ENCODE measurements at regions not wholly inside any gene's neighbourhood (a gene's known extent, or its start where the extent isn't known, plus 50 kb on each side); places are given as distances from the start of the nearest gene placed in this dataset.
"Not testable (repeated sequence)": the region's sequence is repeated elsewhere in the genome, so short reads cannot be mapped to it uniquely, and the experiment has no call there.

DNA sequence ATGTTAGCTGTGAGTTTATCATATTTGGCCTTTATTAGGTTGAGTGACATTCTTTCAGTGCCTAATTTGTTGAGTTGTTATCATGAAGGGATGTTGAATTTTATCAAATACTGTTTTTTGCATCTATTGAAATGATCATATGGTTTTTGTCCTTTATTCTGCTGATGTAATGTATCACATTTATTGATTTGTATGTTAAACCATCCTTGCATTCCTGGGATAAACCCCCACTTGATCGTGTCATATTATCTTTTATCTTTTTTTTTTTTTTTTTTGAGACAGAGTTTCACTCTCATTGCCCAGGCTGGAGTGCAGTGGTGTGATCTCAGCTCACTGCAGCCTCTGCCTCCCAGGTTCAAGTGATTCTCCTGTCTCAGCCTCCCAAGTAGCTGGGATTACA, 51.9 kb upstream of the MFGE8 start:
- POLR2A ChIA-PET; H3K4me3 Mint-ChIP-seq; H3K4me1 Mint-ChIP-seq; DNase-seq; H3K27ac Mint-ChIP-seq; CTCF ChIA-PET; H3K36me3 Mint-ChIP-seq (ENCODE audit: low read depth); H3K27me3 Mint-ChIP-seq: not testable (repeated sequence)
- H3K9me3 Mint-ChIP-seq: peaks cover 28% of the 10 kb centered on the region

- Mint-ChIP-seq H3K4me1 (no peaks in the 10 kb centered on the region), H3K4me3 (no peak overlapping the region), H3K36me3 (ENCODE audit: low read depth) (peaks cover 2% of the 10 kb centered on the region), H3K27me3 (peaks cover 4% of the 10 kb centered on the region), H3K9me3 (peaks cover 24% of the 10 kb centered on the region), H3K27ac (no peak overlapping the region)
- POLR2A ChIA-PET: no interaction called here
- no peak for DNase-seq
- CTCF ChIA-PET: interaction anchor here (1.3 kb wide), 1 partner anchor 10 kb away, joined by 4 read pairs; no protein-coding TSS in a partner anchor
Observed at GRCh38 chr15:88970232-88970631, 57.1 kb upstream of the MFGE8 start.

- no peaks in the 10 kb centered on the region for H3K4me1 Mint-ChIP-seq
- H3K36me3 Mint-ChIP-seq (ENCODE audit: low read depth): no peaks in the 10 kb centered on the region
- H3K27ac Mint-ChIP-seq: no peak overlapping the region
- DNase-seq: no peak
- CTCF ChIA-PET: interaction anchor here (0.5 kb wide), 1 partner anchor 510 kb away, joined by 3 read pairs; no protein-coding TSS in a partner anchor
- peaks cover 15% of the 10 kb centered on the region for H3K27me3 Mint-ChIP-seq
- no peak overlapping the region for H3K4me3 Mint-ChIP-seq
- peaks cover 11% of the 10 kb centered on the region for H3K9me3 Mint-ChIP-seq
- POLR2A ChIA-PET: no interaction called here
Observed at GRCh38 chr15:88974392-88974791, 61.2 kb upstream of the MFGE8 start.

DNA sequence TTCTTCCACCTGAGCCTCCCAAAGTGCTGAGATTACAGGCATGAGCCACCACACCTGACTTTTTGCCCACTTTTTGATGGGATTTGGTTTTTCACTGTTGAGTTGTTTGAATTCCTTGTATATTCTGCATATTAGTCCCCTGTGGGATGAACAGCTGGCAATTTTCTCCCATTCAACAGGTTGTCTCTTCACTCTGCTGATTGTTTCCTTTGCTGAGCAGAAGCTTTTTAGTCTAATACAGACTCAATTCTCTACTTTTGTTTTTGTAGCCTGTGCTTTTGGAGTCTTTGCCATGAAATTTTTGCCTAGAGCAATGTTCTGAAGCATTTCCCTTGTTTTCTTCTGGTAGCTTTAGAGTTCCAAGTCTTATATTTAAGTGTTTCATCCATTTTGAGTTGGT, 62.7 kb upstream of the MFGE8 start:
- no peak overlapping the region for H3K27ac Mint-ChIP-seq
- no peak overlapping the region for H3K4me3 Mint-ChIP-seq
- peaks cover 5% of the 10 kb centered on the region for H3K9me3 Mint-ChIP-seq
- ChIA-PET POLR2A (no interaction called here), CTCF (no interaction called here)
- no peaks in the 10 kb centered on the region for H3K36me3 Mint-ChIP-seq (ENCODE audit: low read depth)
- H3K4me1 Mint-ChIP-seq: no peaks in the 10 kb centered on the region
- no peak for DNase-seq
- peaks cover 15% of the 10 kb centered on the region for H3K27me3 Mint-ChIP-seq

DNA sequence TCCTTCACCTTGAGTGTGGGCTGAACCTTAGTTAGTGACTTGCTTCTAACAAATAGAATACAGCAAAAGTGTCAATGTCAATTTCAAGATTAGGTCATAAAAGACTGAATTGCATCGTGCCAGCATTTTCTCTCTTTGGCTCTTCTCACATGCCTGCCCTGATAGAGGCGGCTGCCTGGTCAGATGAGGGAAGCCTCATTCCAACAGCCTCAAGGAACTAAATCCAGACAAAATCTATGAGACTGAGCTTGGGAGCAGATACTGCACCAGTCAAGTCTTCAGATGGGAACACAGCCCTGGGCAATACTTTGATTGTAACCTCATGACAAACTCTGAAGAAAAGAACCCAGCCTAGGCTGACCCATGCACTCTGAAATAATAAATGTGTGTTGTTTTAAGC, 63.5 kb upstream of the MFGE8 start:
- no peak overlapping the region for H3K27ac Mint-ChIP-seq
- peaks cover 3% of the 10 kb centered on the region for H3K9me3 Mint-ChIP-seq
- H3K36me3 Mint-ChIP-seq (ENCODE audit: low read depth): no peaks in the 10 kb centered on the region
- H3K4me1 Mint-ChIP-seq: no peaks in the 10 kb centered on the region
- no peak overlapping the region for H3K4me3 Mint-ChIP-seq
- POLR2A ChIA-PET: no interaction called here
- no peak for DNase-seq
- H3K27me3 Mint-ChIP-seq: peaks cover 15% of the 10 kb centered on the region
- CTCF ChIA-PET: no interaction called here

DNA sequence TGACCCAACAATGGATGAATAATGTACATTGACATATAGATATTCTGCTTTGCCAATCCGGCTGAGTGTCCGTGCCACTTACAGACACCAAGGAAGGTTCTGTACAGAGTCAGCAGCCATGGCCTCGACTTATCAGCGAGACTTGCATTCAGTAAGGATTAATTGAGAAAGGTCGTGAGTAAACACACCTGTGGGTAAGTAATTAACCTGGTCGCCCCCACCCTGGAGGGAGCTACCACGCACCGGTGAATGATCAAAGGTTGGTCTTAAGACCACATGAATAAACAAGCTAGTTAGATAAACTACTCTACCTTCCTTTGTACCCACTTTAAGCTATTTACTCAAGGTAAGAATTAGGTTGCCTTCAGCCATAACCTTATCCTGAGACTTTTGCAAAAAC, 66.5 kb upstream of the MFGE8 start:
- Mint-ChIP-seq H3K4me1 (peaks cover 2% of the 10 kb centered on the region), H3K27me3 (peaks cover 15% of the 10 kb centered on the region), H3K27ac (no peak overlapping the region), H3K9me3 (no peaks in the 10 kb centered on the region), H3K36me3 (ENCODE audit: low read depth) (no peaks in the 10 kb centered on the region), H3K4me3 (no peak overlapping the region)
- CTCF ChIA-PET: interaction anchor here (1.3 kb wide), 1 partner anchor 9 kb away, joined by 4 read pairs; no protein-coding TSS in a partner anchor
- no peak for DNase-seq
- POLR2A ChIA-PET: no interaction called here

DNA sequence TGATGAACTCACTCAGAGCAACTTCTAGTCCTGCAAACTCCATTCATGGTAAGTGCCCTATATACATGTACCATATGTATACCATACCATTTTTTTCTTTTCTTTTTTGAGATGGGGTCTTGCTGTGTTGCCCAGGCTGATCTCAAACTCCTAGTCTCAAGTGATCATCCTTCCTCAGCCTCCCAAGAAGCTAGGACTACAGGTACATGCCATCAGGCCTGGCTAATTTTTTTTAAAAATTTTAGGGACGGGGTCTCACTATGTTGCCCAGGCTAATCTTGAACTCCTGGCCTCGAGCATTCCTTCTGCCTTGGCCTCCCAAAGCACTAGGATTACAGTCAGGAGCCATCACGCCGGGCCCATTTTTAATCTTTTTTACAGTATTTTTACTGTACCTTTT, 67.3 kb upstream of the MFGE8 start:
- Mint-ChIP-seq H3K27me3 (peaks cover 11% of the 10 kb centered on the region), H3K4me1 (peaks cover 2% of the 10 kb centered on the region), H3K4me3 (no peak overlapping the region), H3K36me3 (ENCODE audit: low read depth) (no peaks in the 10 kb centered on the region), H3K27ac (no peak overlapping the region), H3K9me3 (no peaks in the 10 kb centered on the region)
- no peak for DNase-seq
- ChIA-PET POLR2A (no interaction called here), CTCF (interaction anchor here (0.6 to 1.3 kb wide), 2 partner anchors 10 to 543 kb away, joined by 3 to 4 read pairs; no protein-coding TSS in a partner anchor)

DNA sequence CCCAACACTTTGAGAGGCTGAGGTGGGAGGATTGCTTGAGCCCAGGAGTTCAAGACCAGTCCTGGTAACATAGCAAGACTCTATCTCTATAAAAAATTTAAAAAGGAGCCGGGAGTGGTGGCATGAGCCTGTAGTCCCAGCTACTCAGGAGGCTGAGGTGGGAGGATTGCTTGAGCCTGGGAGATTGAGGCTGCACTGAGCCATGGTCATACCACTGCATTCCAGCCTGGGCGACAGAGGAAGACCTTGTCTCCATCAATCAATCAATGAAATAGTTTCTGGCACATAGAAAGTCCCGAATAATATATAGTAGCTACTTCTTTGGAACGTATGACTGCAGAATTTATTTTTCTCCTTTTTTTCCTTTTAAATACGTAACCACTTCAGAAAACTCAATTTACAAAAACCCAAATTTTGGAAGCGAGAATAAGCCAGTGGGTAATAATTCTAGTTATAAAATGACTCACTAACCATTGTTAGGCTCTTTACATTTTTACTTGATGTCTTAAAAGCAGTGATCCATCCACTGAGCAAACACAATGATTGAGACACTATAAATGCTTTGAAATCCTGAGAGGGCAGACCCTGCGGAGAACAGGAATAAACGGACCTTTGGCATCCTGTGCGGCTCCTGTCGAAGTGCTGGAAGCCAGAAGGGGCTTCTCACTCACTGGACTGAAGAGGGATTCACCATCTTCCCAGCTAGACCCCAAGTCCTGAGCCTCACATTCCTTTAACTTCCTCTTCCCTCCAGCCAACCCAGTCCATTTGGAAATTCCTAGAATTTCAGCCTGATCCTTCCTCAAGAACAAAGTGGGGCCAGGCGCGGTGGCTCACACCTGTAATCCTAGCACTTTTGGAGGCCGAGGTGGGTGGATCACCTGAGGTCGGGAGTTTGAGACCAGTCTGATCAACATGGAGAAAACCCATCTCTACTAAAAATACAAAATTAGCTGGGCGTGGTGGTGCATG, 68.4 kb upstream of the MFGE8 start:
- DNase-seq: no peak
- Mint-ChIP-seq H3K27ac (no peak overlapping the region), H3K36me3 (ENCODE audit: low read depth) (no peaks in the 10 kb centered on the region), H3K4me3 (no peak overlapping the region), H3K9me3 (no peaks in the 10 kb centered on the region), H3K4me1 (peaks cover 2% of the 10 kb centered on the region), H3K27me3 (peaks cover 3% of the 10 kb centered on the region)
- ChIA-PET POLR2A (no interaction called here), CTCF (interaction anchor here (0.6 to 1.3 kb wide), 2 partner anchors 9 to 21 kb away, joined by 3 to 4 read pairs; no protein-coding TSS in a partner anchor)

DNA sequence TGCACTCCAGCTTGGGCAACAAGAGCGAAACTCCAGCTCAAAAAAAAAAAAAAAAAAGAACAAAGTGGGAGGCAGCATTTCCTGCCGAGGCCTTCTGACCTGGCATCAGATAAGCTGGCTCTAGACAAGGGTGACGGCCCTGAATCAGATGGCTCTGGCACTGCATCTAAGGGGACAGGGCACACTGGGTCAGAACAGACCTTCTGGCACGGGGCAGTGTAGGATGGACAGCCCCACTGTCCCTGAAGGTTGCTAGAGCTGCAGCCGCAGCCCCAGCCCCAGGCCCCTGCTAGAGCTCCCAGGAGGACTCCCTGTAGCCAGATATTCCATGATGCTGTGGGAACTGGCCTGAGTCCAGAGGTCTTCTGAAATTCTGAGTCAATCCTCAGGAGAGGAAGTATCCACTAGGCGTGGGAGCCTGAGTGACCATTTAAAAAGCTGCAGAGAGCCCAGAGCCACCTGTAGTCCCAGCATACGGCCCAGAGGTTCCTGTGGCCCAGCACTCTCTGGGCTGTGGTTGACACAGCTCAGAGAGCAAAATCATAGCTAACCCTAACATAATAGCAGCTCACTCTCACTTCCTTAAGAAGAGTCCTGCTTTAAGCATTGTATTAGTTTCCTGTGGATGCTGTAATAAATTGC, 69.2 kb upstream of the MFGE8 start:
- H3K9me3 Mint-ChIP-seq: no peaks in the 10 kb centered on the region
- H3K27me3 Mint-ChIP-seq: no peaks in the 10 kb centered on the region
- ChIA-PET CTCF (interaction anchor here (1.0 to 1.3 kb wide), 2 partner anchors 12 to 22 kb away, joined by 4 to 5 read pairs; no protein-coding TSS in a partner anchor), POLR2A (no interaction called here)
- H3K36me3 Mint-ChIP-seq (ENCODE audit: low read depth): no peaks in the 10 kb centered on the region
- DNase-seq: no peak
- no peak overlapping the region for H3K27ac Mint-ChIP-seq
- H3K4me3 Mint-ChIP-seq: no peak overlapping the region
- H3K4me1 Mint-ChIP-seq: peaks cover 2% of the 10 kb centered on the region

DNA sequence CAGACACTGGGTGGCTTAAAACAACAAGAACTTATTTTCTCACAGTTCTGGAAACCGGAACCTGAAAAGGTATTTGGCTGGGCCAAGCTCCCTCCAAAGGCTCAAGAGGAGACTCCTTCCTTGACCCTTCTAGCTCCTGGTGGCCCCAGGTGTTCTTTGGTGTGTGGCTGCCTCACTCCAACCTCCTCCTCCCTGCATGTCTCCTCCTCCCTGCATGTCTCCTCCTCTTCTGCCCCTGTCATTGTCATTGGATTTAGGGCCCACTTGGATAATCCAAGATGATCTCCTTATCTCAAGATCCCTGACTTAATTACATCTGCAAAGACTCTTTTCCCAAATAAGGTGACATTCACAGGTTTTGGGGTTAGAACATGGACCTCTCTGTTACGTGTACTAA, 69.8 kb upstream of the MFGE8 start:
- H3K9me3 Mint-ChIP-seq: no peaks in the 10 kb centered on the region
- H3K27me3 Mint-ChIP-seq: no peaks in the 10 kb centered on the region
- POLR2A ChIA-PET: no interaction called here
- DNase-seq: no peak
- H3K27ac Mint-ChIP-seq: no peak overlapping the region
- no peak overlapping the region for H3K4me3 Mint-ChIP-seq
- H3K36me3 Mint-ChIP-seq (ENCODE audit: low read depth): no peaks in the 10 kb centered on the region
- peaks cover 2% of the 10 kb centered on the region for H3K4me1 Mint-ChIP-seq
- CTCF ChIA-PET: interaction anchor here (1.0 kb wide), 1 partner anchor 11 kb away, joined by 5 read pairs; no protein-coding TSS in a partner anchor

DNA sequence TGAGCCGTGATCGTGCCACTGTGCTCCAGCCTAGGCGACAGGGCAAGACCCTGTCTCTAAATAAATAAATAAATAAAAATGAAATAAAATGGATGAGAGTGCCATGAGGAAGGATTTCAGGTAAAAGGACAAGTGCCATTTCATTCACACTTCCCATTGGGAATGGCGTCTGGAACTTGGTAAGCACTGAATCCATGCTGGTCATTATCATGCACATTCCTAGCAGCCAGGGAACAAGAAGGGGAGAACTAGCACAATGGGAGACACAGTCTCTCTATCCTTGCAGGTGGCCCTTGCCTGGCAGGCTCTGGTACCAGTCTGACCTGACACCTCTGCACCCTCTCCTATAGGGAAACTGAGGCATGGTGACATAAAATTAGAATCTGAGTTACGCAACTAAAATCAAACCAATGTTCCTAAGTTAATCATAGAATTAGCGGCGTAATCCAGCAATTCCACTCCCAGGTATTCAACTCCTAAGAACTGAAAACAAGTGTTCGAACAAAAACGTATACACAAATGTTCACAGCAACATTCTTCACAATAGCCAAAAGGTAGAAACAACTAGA, 70.8 kb upstream of the MFGE8 start:
- ChIA-PET CTCF (no interaction called here), POLR2A (no interaction called here)
- no peak overlapping the region for H3K27ac Mint-ChIP-seq
- no peak for DNase-seq
- H3K4me1 Mint-ChIP-seq: peaks cover 2% of the 10 kb centered on the region
- no peaks in the 10 kb centered on the region for H3K36me3 Mint-ChIP-seq (ENCODE audit: low read depth)
- H3K27me3 Mint-ChIP-seq: no peaks in the 10 kb centered on the region
- no peak overlapping the region for H3K4me3 Mint-ChIP-seq
- H3K9me3 Mint-ChIP-seq: no peaks in the 10 kb centered on the region

DNA sequence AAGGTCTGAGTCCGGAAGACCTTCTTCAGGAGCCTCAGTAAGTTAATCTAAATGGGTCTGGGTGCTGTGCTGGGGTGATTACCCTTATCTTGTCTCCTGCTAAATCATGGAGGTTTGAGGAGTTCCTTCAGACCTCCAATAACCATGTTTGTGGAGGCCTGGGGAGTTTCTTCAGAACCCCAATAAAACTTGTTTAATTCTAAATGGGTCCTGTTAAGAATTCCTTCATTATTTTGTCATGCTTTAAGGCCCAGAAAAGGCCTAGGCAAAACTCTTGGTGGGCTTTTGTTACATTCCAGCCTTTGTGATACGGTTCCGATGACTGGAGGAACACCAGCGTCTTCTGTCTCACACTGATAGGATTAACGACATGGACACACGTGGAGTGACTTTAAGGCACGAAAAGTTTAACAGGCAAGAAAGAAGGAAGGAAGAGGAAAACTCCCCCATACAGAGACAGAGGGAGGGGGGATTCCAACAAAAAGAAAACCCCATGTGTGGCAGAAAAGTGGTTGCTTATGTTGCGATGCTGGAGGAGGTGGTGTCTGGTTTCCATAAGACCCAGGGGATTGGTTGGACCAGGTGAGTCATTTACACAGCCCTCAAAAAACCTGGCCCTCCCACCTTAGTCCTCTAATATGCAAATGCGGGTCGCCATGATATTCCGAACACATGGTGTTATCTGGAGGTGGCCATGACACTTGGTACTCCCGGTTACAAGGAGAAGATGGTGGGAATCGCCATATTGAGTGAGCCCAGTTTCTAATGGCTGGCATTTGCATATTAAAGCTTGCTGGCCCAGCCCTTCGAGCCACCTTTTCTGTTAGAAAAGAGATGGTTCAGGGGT, 72.6 kb upstream of the MFGE8 start:
- no peak for DNase-seq
- Mint-ChIP-seq H3K36me3 (ENCODE audit: low read depth) (no peaks in the 10 kb centered on the region), H3K4me1 (peaks cover 2% of the 10 kb centered on the region), H3K27me3 (no peaks in the 10 kb centered on the region), H3K9me3 (no peaks in the 10 kb centered on the region), H3K4me3 (no peak overlapping the region), H3K27ac (no peak overlapping the region)
- CTCF ChIA-PET: interaction anchor here (1.0 kb wide), 1 partner anchor 49 kb away, joined by 3 read pairs; no protein-coding TSS in a partner anchor
- POLR2A ChIA-PET: no interaction called here

Data from activated CD4-positive, alpha-beta T cell treated with anti-CD3 and anti-CD28 coated beads, Interleukin-2, amount 10 ng/mL, durations not matched to agents 7 days and 5 days (primary cell).